GM12872 (cell line): ENCODE measurements at regions not wholly inside any gene's neighbourhood (a gene's known extent, or its start where the extent isn't known, plus 50 kb on each side); places are given as distances from the start of the nearest gene placed in this dataset.

Experiments used
- CTCF ChIP-seq: IDR thresholded peaks from 3 replicates; pipeline ENCODE4 v1.5.1; 2011; ENCODE audit warnings: low read depth, mild to moderate bottlenecking, low read length, moderate library complexity; ENCODE audit not compliant: insufficient read depth

GRCh38 chr17:55572139-55572538, 60.9 kb upstream of the SMIM36 start:
- no peak for TF ChIP-seq CTCF

GRCh38 chr17:55571095-55571494, 59.8 kb upstream of the SMIM36 start:
- no peak for TF ChIP-seq CTCF

DNA sequence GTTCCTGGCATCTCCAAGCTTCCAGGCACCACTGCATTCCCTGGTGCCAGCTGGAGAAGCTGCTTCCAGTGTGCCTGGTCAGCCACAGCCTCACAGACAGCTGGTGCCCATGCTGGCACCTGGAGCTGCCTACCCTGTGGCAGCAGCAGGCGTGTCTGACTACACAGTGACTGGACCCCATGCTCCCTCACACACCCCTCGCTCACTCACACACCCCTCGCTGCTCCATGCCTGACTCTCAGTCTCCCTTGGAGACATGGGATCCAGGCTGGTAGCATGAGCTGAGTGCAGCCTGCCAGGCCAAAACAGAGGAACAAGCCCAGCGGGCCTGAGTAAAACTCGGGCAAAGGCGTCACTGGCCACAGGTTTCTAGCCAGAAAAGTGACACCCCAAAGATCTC, 59.1 kb upstream of the SMIM36 start:
- no peak for TF ChIP-seq CTCF

GRCh38 chr17:55567240-55568214, 56.3 kb upstream of the SMIM36 start:
- no peak for TF ChIP-seq CTCF

GRCh38 chr17:55564081-55564480, 52.8 kb upstream of the SMIM36 start:
- TF ChIP-seq CTCF = no peak

GRCh38 chr17:55563363-55563762, 52.1 kb upstream of the SMIM36 start:
- no peak for TF ChIP-seq CTCF

DNA sequence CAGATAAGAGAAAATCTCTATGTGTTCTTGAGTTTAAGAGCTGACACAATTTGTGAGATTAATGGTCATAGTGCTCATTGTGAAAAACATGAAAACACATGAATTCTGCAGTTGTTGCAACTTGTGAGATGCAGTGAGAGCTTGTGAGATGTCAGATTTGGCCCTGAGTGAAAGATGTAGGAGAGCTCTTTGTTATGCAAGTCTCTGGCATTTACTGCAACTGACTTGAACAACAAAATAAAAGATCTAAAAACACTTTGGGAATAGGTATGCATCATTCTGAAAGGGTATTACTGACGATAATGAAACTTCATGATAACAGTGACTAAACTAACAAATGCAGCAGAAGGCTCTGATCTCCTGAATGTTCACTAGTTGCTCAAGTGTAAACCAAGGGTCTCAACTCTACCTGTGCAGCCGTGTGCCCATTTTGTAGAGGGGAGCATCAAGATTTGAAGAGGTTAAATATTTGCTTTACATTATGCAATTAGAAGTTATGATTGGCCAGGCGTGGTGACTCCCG, 50.8 kb upstream of the SMIM36 start:
- TF ChIP-seq CTCF = no peak
